A673 (cell line): ENCODE measurements at regions not wholly inside any gene's neighbourhood (a gene's known extent, or its start where the extent isn't known, plus 50 kb on each side); places are given as distances from the start of the nearest gene placed in this dataset.

Experiments used
- BruUV-seq: library from RNA; stranded (reverse); fragments of 400-500 nt; replicated peaks from 2 replicates; lab custom pipeline; 2021; lab: Mats Ljungman, UMichigan
- CTCF ChIA-PET: fragments of 300-600 bp; sonication (Branson Sonifier 250); formaldehyde crosslinking; loops from one replicate; lab custom pipeline; 2022; ENCODE audit warnings: antibody characterized with exemption; lab: Charles Lee
- POLR2A ChIA-PET: fragments of 300-600 bp; sonication (Branson Sonifier 250); formaldehyde crosslinking; loops from one replicate; lab custom pipeline; 2022; ENCODE audit warnings: antibody characterized with exemption; ENCODE audit not compliant: low non-redundant PET; lab: Charles Lee
- DNase-seq: peaks from one replicate; pipeline ENCODE4 v3.0.0-alpha.2; 2015; ENCODE audit warnings: low spot score
- H3K27ac ChIP-seq: fragments of 200-600 bp; sonication (generic); 2 replicates; pipeline ENCODE4 v1.5.1; 2016; ENCODE audit warnings: mixed run types, low read depth, mild to moderate bottlenecking, mixed read lengths, antibody characterized with exemption, low read length; ENCODE audit not compliant: poor library complexity, severe bottlenecking
- H3K27me3 ChIP-seq: fragments of 200-600 bp; sonication (generic); replicated peaks from 2 replicates; pipeline ENCODE4 v1.6.1; 2017; ENCODE audit warnings: mixed run types, low read depth, mild to moderate bottlenecking, mixed read lengths, antibody characterized with exemption, low read length; ENCODE audit not compliant: insufficient read depth, poor library complexity
- H3K36me3 ChIP-seq: fragments of 200-600 bp; sonication (generic); 2 replicates; pipeline ENCODE4 v1.6.1; 2016; ENCODE audit warnings: mixed run types, mild to moderate bottlenecking, mixed read lengths, antibody characterized with exemption, low read length; ENCODE audit not compliant: insufficient read depth, poor library complexity, severe bottlenecking
- H3K4me1 ChIP-seq: fragments of 200-600 bp; sonication (generic); 2 replicates; pipeline ENCODE4 v1.6.1; 2017; ENCODE audit warnings: mixed run types, mild to moderate bottlenecking, mixed read lengths, antibody characterized with exemption, low read length; ENCODE audit not compliant: insufficient read depth, poor library complexity, severe bottlenecking
- H3K4me3 ChIP-seq: fragments of 200-600 bp; sonication (generic); 2 replicates; pipeline ENCODE4 v1.5.1; 2016; ENCODE audit warnings: low read depth, mixed run types, mild to moderate bottlenecking, mixed read lengths, low read length; ENCODE audit not compliant: poor library complexity, severe bottlenecking
- H3K9me3 ChIP-seq: fragments of 200-600 bp; sonication (generic); 2 replicates; pipeline ENCODE4 v1.6.1; 2016; ENCODE audit warnings: mixed run types, low read depth, mild to moderate bottlenecking, mixed read lengths, antibody characterized with exemption, low read length; ENCODE audit not compliant: poor library complexity, severe bottlenecking
- CTCF ChIP-seq: fragments of 300-800, 200-600 bp; sonication (generic); conservative IDR thresholded peaks from 2 replicates; pipeline ENCODE4 v1.5.1; 2017; ENCODE audit warnings: low read depth, mild to moderate bottlenecking, antibody characterized with exemption, low read length, moderate library complexity, mixed read lengths
- EZH2 ChIP-seq: fragments of 200-600 bp; sonication (generic); IDR thresholded peaks from 2 replicates; pipeline ENCODE4 v1.6.1; 2017; ENCODE audit warnings: borderline replicate concordance, low read depth, mild to moderate bottlenecking, mixed read lengths, antibody characterized with exemption, low read length; ENCODE audit not compliant: poor library complexity, severe bottlenecking
- intact Hi-C: fragments of 100-400 bp; cut with micrococcal nuclease; formaldehyde crosslinking; loops from one replicate; pipeline ENCODE4 v1.10.0; 2022; ENCODE audit not compliant: unreplicated experiment

GRCh38 chr22:48507595-48508350 lies 1319.9 kb downstream of the BRD1 start:
- Histone ChIP-seq H3K4me1 (no peaks in the 10 kb centered on the region), H3K27me3 (no peaks in the 10 kb centered on the region), H3K4me3 (no peak overlapping the region), H3K9me3 (no peaks in the 10 kb centered on the region), H3K27ac (no peak overlapping the region), H3K36me3 (no peaks in the 10 kb centered on the region)
- intact Hi-C loops = no loop called here
- TF ChIP-seq CTCF (no peak), EZH2 (no peak)
- BruUV-seq = no TSS peak
- no peak for DNase-seq
- ChIA-PET CTCF (no interaction called here), POLR2A (no interaction called here)

- Histone ChIP-seq H3K4me1 (no peaks in the 10 kb centered on the region), H3K9me3 (no peaks in the 10 kb centered on the region), H3K27me3 (no peaks in the 10 kb centered on the region), H3K27ac (no peak overlapping the region), H3K36me3 (no peaks in the 10 kb centered on the region), H3K4me3 (no peak overlapping the region)
- ChIA-PET CTCF (no interaction called here), POLR2A (no interaction called here)
- TF ChIP-seq EZH2 (no peak), CTCF (no peak)
- no peak for DNase-seq
- intact Hi-C loops = no loop called here
- BruUV-seq = no TSS peak
Observed at GRCh38 chr22:48507171-48507570, 1320.5 kb downstream of the BRD1 start.

GRCh38 chr22:48506506-48507145 lies 1321.0 kb downstream of the BRD1 start:
- BruUV-seq = no TSS peak
- Histone ChIP-seq H3K9me3 (no peaks in the 10 kb centered on the region), H3K36me3 (no peaks in the 10 kb centered on the region), H3K4me1 (no peaks in the 10 kb centered on the region), H3K27ac (no peak overlapping the region), H3K4me3 (no peak overlapping the region), H3K27me3 (no peaks in the 10 kb centered on the region)
- ChIA-PET POLR2A (no interaction called here), CTCF (no interaction called here)
- intact Hi-C loops = no loop called here
- TF ChIP-seq CTCF (no peak), EZH2 (no peak)
- DNase-seq = no peak
